ENCODE measurements at regions not wholly inside any gene's neighbourhood (a gene's known extent, or its start where the extent isn't known, plus 50 kb on each side); places are given as distances from the start of the nearest gene placed in this dataset.
"Not testable (repeated sequence)": the region's sequence is repeated elsewhere in the genome, so short reads cannot be mapped to it uniquely, and the experiment has no call there.

DNA sequence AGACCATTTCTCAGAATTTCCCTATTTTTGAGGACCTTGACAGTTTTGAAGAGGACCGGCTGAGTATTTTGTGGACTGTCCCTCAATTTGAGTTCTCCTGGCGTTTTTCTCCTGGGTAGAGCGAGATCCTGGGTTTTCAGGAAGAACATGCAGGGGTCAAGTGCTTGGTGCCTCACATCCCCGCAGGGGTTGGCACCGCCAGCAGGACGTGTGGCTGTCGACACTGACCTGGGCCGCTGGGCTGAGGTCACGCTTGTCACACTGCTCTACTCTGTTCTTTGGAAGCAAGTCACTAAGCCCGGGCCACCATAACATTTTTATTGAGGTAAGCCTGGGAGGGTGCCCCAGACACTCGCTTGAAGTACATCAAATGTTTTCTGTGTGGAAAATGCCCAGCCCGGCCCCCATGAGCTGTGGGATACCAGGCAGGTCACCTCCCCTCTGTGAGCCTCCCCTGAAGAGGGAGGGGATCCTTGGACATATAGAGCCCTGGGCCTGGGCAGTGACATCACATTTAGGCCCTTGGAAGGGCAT is 112.0 kb downstream of the NPIPB11 start:
- not testable (repeated sequence) for DNase-seq

GRCh38 chr16:29293545-29293944 is 113.0 kb downstream of the NPIPB11 start:
- DNase-seq = not testable (repeated sequence)

- DNase-seq = not testable (repeated sequence)
These were observed 113.5 kb downstream of the NPIPB11 start for GRCh38 chr16:29292952-29293471.

GRCh38 chr16:29291329-29292271 is 114.9 kb downstream of the NPIPB11 start:
- not testable (repeated sequence) for DNase-seq

GRCh38 chr16:29290631-29291247 is 115.8 kb downstream of the NPIPB11 start:
- peak in 2 of 4 experiments; percentile 10 to 42 for DNase-seq

GRCh38 chr16:29289516-29290239 is 116.8 kb downstream of the NPIPB11 start:
- DNase-seq = not testable (repeated sequence)

DNA sequence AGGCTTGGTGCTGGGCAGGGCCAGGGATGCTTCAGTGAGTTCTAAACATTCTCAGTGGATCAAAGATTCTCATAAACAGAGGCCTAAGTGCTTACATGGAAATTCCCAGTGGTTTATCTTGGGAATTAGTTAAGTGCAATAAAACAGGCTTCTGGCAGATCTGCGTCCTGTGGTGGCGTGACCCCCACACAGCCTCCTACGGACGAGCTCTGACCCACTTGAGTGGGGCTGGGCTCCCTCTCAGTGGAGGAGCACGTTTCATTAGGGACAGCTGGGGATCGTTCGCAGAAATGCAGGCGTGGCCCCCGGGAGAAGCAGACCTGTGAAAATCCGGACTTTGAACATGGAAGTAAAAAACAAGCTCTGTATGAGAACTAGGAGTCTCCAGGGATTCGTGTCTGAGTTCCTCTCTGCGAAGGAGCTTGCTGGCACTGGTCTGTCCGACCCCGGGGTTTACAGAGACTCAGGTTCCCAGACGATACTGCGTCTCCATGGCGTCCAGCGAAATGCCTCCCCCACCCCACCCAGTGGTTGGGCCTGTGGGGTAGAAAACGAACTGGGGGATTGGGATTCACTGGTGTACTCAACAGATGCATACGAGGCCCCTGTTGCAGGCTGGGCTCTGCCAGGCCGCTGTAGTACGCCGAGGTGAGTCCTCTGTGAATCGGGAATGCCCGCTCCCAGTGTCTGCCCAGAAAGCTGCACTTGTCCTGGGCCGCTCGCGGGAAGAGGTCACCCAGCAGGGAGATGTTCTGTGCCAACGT is 117.6 kb downstream of the NPIPB11 start:
- DNase-seq = not testable (repeated sequence)

DNA sequence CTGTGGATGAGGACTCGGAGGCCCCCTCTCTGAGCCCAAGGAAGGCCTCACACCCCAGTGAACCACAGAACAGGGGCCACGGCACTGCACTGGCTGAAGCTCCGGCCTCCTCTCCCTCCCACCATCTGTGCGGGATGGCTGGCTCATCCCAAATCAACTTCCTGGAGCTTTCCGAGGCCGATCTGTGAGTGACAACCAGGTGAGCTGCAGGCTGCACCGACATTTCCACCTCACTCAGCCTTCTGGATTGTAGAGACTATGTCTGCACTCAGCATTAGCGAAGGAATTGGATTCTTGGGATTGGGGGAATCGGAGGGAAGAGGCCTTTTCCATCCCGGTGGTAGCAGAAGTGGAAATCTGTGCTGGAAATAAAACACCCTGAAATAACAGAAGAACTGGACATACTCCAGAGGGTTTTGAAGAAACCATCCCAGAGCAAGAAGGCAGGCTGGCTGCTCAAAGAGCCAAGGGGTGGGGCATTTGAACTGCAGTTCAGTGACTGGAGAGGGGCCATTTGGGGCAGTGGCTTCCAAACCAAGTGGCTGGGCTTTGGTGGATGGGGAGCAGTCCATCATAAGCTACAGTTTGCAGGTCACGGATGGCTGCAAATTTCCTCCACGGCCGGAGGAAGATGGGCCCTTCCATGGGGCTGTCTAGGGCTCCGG is 118.5 kb downstream of the NPIPB11 start:
- DNase-seq = not testable (repeated sequence)

- DNase-seq = not testable (repeated sequence)
These were observed 119.3 kb downstream of the NPIPB11 start for GRCh38 chr16:29287246-29287645.

DNA sequence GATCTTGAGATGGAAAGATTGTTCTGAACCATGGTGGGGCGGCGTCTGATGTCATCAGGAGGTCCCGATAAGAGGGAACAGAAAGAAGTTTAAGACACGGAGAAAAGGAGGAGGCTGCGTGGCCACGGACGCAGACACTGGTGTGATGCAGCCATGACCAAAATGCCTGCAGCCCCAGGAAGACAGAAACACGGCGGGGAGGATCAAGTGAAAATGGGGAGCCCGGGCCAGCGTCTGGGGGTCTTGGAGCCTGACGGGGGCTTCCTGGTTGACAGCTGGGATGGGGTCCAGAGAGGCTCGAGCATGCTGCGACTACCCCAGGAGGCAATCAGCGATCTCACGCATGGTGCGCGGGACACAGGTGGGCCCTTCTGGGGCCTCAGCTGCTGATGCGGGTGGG is 119.7 kb downstream of the NPIPB11 start:
- not testable (repeated sequence) for DNase-seq

DNA sequence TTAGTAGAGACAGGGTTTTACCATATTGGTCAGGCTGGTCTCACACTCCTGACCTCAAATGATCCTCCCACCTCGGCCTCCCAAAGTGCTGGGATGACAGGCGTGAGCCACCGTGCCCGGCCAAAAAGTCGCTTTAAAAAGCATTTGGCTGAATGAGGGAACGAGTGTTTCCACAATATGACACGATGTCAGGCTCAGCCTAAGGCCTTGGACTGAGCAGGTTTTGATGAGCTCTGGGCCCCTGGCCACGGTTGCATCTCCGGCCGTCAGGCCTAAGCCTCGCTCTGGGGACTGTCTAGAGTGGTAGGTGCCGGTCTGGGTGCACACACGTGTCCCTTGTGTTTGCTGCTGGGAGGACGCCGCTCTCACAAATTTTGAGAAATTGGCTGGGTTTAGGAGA is 120.3 kb downstream of the NPIPB11 start:
- not testable (repeated sequence) for DNase-seq

DNA sequence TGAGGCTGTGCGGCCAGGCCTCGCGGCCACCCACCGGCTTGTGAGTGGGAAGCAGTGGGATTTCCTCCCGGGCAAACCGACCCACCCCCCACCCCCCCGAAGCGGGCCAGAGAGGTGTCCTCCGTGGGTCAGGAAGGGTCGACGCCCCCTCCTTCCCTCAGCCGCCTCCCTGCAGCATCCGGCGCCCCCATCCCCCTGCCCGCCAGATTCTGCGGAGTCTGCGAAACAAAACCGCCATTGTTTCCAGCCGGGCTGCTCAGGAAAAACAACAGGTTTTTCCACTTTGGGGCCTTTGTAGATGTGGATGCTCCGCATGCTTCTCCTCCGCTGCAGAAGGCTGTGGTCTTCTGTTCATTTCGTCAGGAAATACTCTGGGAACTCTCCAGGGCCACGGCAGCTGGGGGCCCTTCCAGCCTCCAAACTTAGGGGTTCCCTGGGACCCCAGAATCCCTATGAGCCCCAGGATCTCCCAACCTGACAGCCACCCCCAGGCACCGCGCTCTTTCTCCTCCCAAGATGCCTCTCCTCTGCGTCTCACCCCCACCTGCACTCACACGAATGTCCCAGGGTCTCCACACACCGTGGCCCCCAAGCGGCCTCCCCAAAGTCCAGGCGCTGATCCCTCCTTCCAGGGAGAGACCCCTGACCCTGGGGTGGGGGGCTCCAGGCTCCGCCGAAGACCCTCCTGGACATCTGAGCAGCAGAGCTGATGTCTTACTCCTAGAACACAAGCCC is 121.2 kb downstream of the NPIPB11 start:
- not testable (repeated sequence) for DNase-seq

GRCh38 chr16:29284723-29285122 is 121.8 kb downstream of the NPIPB11 start:
- DNase-seq = not testable (repeated sequence)

DNA sequence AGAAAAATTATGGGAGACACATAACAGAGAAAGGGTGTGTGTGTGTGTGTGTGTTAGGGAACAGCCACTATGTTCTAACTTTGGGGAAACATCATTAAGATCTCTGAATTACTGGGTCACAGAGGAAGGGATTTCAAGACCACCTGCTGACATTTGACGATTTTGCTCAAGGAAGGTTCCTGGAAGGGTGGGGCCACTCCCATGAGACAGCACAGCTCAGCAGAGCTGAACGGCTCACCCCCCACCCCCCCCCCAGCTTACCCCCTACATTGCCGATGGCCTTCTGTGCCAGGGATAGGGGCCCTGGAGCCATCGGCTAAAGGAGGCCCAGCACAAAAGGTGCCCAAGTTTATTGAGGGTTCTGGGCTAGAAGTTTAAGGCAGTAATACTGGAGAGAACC is 122.4 kb downstream of the NPIPB11 start:
- DNase-seq = not testable (repeated sequence)

GRCh38 chr16:29278097-29278871 is 128.2 kb downstream of the NPIPB11 start:
- DNase-seq = not testable (repeated sequence)

DNA sequence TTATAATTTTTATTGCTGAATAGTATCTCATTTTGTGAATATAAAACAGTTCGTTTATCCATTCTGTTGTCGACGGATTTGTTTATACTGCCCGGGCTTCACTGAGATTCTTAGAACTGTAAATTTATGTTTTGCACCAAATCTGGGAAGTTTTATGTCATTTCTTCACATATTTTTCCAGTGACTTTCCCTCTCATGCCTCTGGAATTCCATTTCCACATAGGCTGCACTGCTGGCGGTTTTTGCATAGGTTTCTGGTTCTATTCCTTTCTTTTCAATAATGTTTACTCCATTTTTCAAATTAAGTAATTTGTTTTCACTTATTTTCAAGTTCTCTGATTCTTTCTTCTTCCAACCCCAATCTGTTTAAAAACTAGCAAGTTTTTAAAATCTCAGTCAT is 130.1 kb downstream of the NPIPB11 start:
- not testable (repeated sequence) for DNase-seq

DNA sequence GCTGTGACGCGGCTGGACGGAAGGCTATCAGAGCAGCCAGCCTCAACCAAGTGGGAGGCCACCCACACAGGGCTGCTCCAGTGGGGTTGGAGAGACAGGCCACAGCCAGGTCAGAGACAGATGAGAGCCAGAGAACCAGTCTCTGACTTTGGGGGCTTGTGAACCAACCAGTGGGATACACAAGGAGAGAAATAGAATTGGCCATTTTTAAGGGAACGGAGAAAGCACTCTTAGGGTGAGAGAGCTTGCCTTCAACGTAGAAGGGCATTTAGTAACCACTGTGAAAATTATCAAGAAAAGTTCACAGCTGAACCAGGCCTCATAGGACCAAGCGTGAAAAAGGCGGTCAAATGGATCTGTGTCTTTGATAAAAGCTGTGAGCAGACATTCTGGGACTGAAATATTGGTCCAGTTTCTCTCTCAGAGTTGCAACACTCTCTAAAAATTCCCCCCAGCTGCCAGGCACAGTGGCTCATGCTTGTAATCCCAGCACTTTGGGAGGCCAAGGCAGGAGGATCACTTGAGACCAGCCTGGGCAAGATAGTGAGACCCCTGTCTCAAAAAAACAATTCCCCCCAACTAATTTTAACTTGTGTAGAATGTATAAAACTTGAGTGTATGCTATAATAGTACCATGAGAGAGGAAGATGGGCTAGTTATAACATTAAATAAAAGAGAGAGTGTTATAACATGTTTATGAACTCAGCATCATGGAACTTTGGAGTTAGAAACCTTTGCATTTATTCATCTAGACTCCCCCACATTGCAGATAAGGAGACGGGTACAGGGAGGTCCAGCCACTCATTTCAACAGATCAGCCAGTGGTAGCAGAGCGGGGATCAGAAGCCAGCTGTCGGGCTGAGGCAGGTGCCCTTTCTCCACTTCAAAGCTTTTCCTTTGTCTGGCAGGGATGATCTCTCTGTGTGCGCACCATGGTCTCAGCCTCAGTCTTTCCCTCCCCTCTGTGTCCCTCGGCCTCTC is 132.2 kb downstream of the NPIPB11 start:
- not testable (repeated sequence) for DNase-seq

DNA sequence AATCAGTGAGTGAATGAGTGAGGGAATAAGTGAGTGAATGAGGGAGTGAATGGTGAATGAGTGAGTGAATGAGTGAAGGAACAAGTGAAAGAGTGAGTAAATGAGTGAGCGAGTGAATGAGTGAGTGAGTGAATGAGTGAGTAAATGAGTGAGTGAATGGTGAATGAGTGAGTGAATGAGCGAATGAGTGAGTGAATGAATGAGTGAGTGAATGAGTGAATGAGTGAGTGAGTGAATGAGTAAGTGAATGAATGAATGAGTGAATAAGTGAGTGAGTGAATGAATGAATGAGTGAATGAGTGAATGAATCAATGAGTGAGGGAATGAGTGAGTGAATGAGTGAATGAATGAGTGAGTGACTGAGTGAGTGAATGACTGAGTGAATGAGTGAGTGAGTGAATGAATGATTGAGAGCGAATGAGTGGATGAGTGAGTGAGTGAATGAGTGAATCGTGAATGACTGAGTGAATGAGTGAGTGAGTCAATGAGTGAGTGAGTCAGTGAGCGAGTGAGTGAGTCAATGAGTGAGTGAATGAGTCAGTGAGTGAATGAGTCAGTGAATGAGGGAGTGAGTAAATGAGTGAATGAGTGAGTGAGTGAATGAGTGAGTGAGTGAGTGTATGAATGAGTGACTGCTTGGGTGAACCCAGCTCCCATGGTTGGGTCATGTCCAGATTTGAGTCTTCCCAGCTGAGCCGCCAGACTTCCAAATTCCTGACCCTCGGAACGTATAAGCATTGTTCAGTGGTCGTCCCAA is 133.0 kb downstream of the NPIPB11 start:
- not testable (repeated sequence) for DNase-seq
